ENCODE measurements at regions not wholly inside any gene's neighbourhood (a gene's known extent, or its start where the extent isn't known, plus 50 kb on each side); places are given as distances from the start of the nearest gene placed in this dataset.

GRCh38 chr2:155384555-155385123, 686.1 kb downstream of the KCNJ3 start:
- Mint-ChIP-seq H3K36me3 (ENCODE audit: low read depth) (no peaks in the 10 kb centered on the region), H3K4me3 (no peak overlapping the region), H3K27ac (no peak overlapping the region), H3K4me1 (no peaks in the 10 kb centered on the region), H3K9me3 (no peaks in the 10 kb centered on the region), H3K27me3 (ENCODE audit: low read depth) (no peaks in the 10 kb centered on the region)
- TF ChIP-seq CTCF (IDR thresholded peaks at IDR 0.05; ENCODE audit: unreplicated experiment in 3 of 3) = no peak

GRCh38 chr2:155382776-155383175, 684.3 kb downstream of the KCNJ3 start:
- H3K4me1 Mint-ChIP-seq = no peaks in the 10 kb centered on the region
- TF ChIP-seq CTCF (IDR thresholded peaks at IDR 0.05; ENCODE audit: unreplicated experiment in 3 of 3) = no peak
- H3K27ac Mint-ChIP-seq = no peak overlapping the region
- no peaks in the 10 kb centered on the region for H3K9me3 Mint-ChIP-seq
- H3K36me3 Mint-ChIP-seq (ENCODE audit: low read depth) = no peaks in the 10 kb centered on the region
- H3K4me3 Mint-ChIP-seq = no peak overlapping the region
- H3K27me3 Mint-ChIP-seq (ENCODE audit: low read depth) = no peaks in the 10 kb centered on the region

- no peak for TF ChIP-seq CTCF (IDR thresholded peaks at IDR 0.05; ENCODE audit: unreplicated experiment in 3 of 3)
- no peaks in the 10 kb centered on the region for H3K36me3 Mint-ChIP-seq (ENCODE audit: low read depth)
- H3K27ac Mint-ChIP-seq = no peak overlapping the region
- H3K4me1 Mint-ChIP-seq = no peaks in the 10 kb centered on the region
- no peaks in the 10 kb centered on the region for H3K27me3 Mint-ChIP-seq (ENCODE audit: low read depth)
- H3K9me3 Mint-ChIP-seq = no peaks in the 10 kb centered on the region
- no peak overlapping the region for H3K4me3 Mint-ChIP-seq
Measured at GRCh38 chr2:155381436-155381835, 682.9 kb downstream of the KCNJ3 start.

GRCh38 chr2:155379494-155379893, 681.0 kb downstream of the KCNJ3 start:
- no peaks in the 10 kb centered on the region for H3K27me3 Mint-ChIP-seq (ENCODE audit: low read depth)
- no peak for TF ChIP-seq CTCF (IDR thresholded peaks at IDR 0.05; ENCODE audit: unreplicated experiment in 3 of 3)
- H3K9me3 Mint-ChIP-seq = no peaks in the 10 kb centered on the region
- no peak overlapping the region for H3K27ac Mint-ChIP-seq
- H3K4me1 Mint-ChIP-seq = no peaks in the 10 kb centered on the region
- no peak overlapping the region for H3K4me3 Mint-ChIP-seq
- H3K36me3 Mint-ChIP-seq (ENCODE audit: low read depth) = no peaks in the 10 kb centered on the region

GRCh38 chr2:155377931-155378444, 679.5 kb downstream of the KCNJ3 start:
- no peak for TF ChIP-seq CTCF (IDR thresholded peaks at IDR 0.05; ENCODE audit: unreplicated experiment in 3 of 3)
- Mint-ChIP-seq H3K4me3 (no peak overlapping the region), H3K36me3 (ENCODE audit: low read depth) (no peaks in the 10 kb centered on the region), H3K4me1 (no peaks in the 10 kb centered on the region), H3K27ac (no peak overlapping the region), H3K9me3 (no peaks in the 10 kb centered on the region), H3K27me3 (ENCODE audit: low read depth) (no peaks in the 10 kb centered on the region)

GRCh38 chr2:155377266-155377680, 678.8 kb downstream of the KCNJ3 start:
- Mint-ChIP-seq H3K27me3 (ENCODE audit: low read depth) (no peaks in the 10 kb centered on the region), H3K36me3 (ENCODE audit: low read depth) (no peaks in the 10 kb centered on the region), H3K9me3 (no peaks in the 10 kb centered on the region), H3K4me3 (no peak overlapping the region), H3K4me1 (no peaks in the 10 kb centered on the region), H3K27ac (no peak overlapping the region)
- TF ChIP-seq CTCF (IDR thresholded peaks at IDR 0.05; ENCODE audit: unreplicated experiment in 3 of 3) = peak; percentile 48 to 67 (median 50)
